ENCODE measurements at regions not wholly inside any gene's neighbourhood (a gene's known extent, or its start where the extent isn't known, plus 50 kb on each side); places are given as distances from the start of the nearest gene placed in this dataset.
"Not testable (repeated sequence)": the region's sequence is repeated elsewhere in the genome, so short reads cannot be mapped to it uniquely, and the experiment has no call there.

GRCh38 chrX:147522981-147523380, 388.7 kb upstream of the FMR1 start:
- no peak overlapping the region for H3K4me3 ChIP-seq (ENCODE audit: low read depth, low read length)
- TF ChIP-seq MAX (IDR thresholded peaks at IDR 0.05; ENCODE audit: low read depth, low read length) (no peak), POLR2A (IDR thresholded peaks at IDR 0.05; ENCODE audit: extremely low read depth, insufficient read length) (no peak), MYC (IDR thresholded peaks at IDR 0.05; ENCODE audit: low read depth, low read length) (no peak), CTCF (IDR thresholded peaks at IDR 0.05; ENCODE audit: low read depth, low read length) (no peak)
- no peak for DNase-seq (ENCODE audit: low read depth)

GRCh38 chrX:147533426-147533825, 378.3 kb upstream of the FMR1 start:
- H3K4me3 ChIP-seq (ENCODE audit: low read depth, low read length), result no peak overlapping the region
- TF ChIP-seq POLR2A (IDR thresholded peaks at IDR 0.05; ENCODE audit: extremely low read depth, insufficient read length) (no peak), MYC (IDR thresholded peaks at IDR 0.05; ENCODE audit: low read depth, low read length) (no peak), CTCF (IDR thresholded peaks at IDR 0.05; ENCODE audit: low read depth, low read length) (no peak)
- DNase-seq (ENCODE audit: low read depth), result no peak

- no peak overlapping the region for H3K4me3 ChIP-seq (ENCODE audit: low read depth, low read length)
- no peak for DNase-seq (ENCODE audit: low read depth)
- TF ChIP-seq CTCF (IDR thresholded peaks at IDR 0.05; ENCODE audit: low read depth, low read length) (no peak), MYC (IDR thresholded peaks at IDR 0.05; ENCODE audit: low read depth, low read length) (no peak), POLR2A (IDR thresholded peaks at IDR 0.05; ENCODE audit: extremely low read depth, insufficient read length) (no peak), MAX (IDR thresholded peaks at IDR 0.05; ENCODE audit: low read depth, low read length) (no peak)
Measured at GRCh38 chrX:147537172-147537571, 374.5 kb upstream of the FMR1 start.

GRCh38 chrX:147548023-147548422, 363.7 kb upstream of the FMR1 start:
- not testable (repeated sequence) for DNase-seq (ENCODE audit: low read depth); H3K4me3 ChIP-seq (ENCODE audit: low read depth, low read length)

GRCh38 chrX:147550217-147550616, 361.5 kb upstream of the FMR1 start:
- no peak overlapping the region for H3K4me3 ChIP-seq (ENCODE audit: low read depth, low read length)
- TF ChIP-seq CTCF (IDR thresholded peaks at IDR 0.05; ENCODE audit: low read depth, low read length) (peak; percentile 43), MYC (IDR thresholded peaks at IDR 0.05; ENCODE audit: low read depth, low read length) (no peak), POLR2A (IDR thresholded peaks at IDR 0.05; ENCODE audit: extremely low read depth, insufficient read length) (no peak)
- peak; percentile 33 for DNase-seq (ENCODE audit: low read depth)

GRCh38 chrX:147559191-147559590, 352.5 kb upstream of the FMR1 start:
- DNase-seq (ENCODE audit: low read depth), result no peak
- no peak for TF ChIP-seq MYC (IDR thresholded peaks at IDR 0.05; ENCODE audit: low read depth, low read length)
- no peak for TF ChIP-seq POLR2A (IDR thresholded peaks at IDR 0.05; ENCODE audit: extremely low read depth, insufficient read length)
- TF ChIP-seq MAX (IDR thresholded peaks at IDR 0.05; ENCODE audit: low read depth, low read length), result no peak
- no peak for TF ChIP-seq CTCF (IDR thresholded peaks at IDR 0.05; ENCODE audit: low read depth, low read length)

More at GRCh38 chrX:147559191-147559590, 352.5 kb upstream of the FMR1 start:
- no peak overlapping the region for H3K4me3 ChIP-seq (ENCODE audit: low read depth, low read length)

Data from NB4 (cell line).